Activated CD8-positive, alpha-beta T cell treated with anti-CD3 and anti-CD28 coated beads for 36 hours (primary cell): ENCODE measurements at regions not wholly inside any gene's neighbourhood (a gene's known extent, or its start where the extent isn't known, plus 50 kb on each side); places are given as distances from the start of the nearest gene placed in this dataset.

ENCODE experiments used
- ATAC-seq: fragments of 200-7000 bp; cut with Tn5 transposase; one replicate; pipeline ENCODE4 v1.10.0; 2021; ENCODE audit warnings: mild to moderate bottlenecking, moderate library complexity
- CTCF ChIA-PET: fragments of 350-600 bp; sonication (Branson Sonifier 250); formaldehyde crosslinking; loops from one replicate; lab custom pipeline; 2021; ENCODE audit warnings: antibody characterized with exemption; lab: Charles Lee
- POLR2A ChIA-PET: fragments of 350-600 bp; sonication (Branson Sonifier 250); formaldehyde crosslinking; loops from one replicate; lab custom pipeline; 2021; ENCODE audit warnings: antibody characterized with exemption; lab: Charles Lee
- DNase-seq: peaks from one replicate; pipeline ENCODE4 v3.0.0-alpha.2; 2020
- H3K27ac Mint-ChIP-seq: one replicate; pipeline ENCODE4 v1.8.0; 2021; ENCODE audit warnings: mild to moderate bottlenecking, mixed read lengths
- H3K27me3 Mint-ChIP-seq: one replicate; pipeline ENCODE4 v1.8.0; 2021; ENCODE audit warnings: mixed read lengths
- H3K36me3 Mint-ChIP-seq: one replicate; pipeline ENCODE4 v1.8.0; 2021; ENCODE audit warnings: low read depth, mixed read lengths
- H3K4me1 Mint-ChIP-seq: one replicate; pipeline ENCODE4 v1.8.0; 2021; ENCODE audit warnings: low read depth, mixed read lengths
- H3K4me3 Mint-ChIP-seq: one replicate; pipeline ENCODE4 v1.8.0; 2021; ENCODE audit warnings: mild to moderate bottlenecking, moderate library complexity, mixed read lengths
- H3K9me3 Mint-ChIP-seq: one replicate; pipeline ENCODE4 v1.8.0; 2021; ENCODE audit warnings: mixed read lengths
- intact Hi-C: fragments of 100-400 bp; cut with micrococcal nuclease; formaldehyde crosslinking; loops from one replicate; pipeline ENCODE4 v1.10.0; 2022
- TF ChIP-seq, protein P1 (sequence below): fragments of 200-600 bp; IDR thresholded peaks from one replicate; pipeline ENCODE4 v1.8.0; 2022; ENCODE audit warnings: antibody characterized with exemption, mild to moderate bottlenecking

- H3K4me3 Mint-ChIP-seq: no peak overlapping the region
- H3K9me3 Mint-ChIP-seq: peaks cover 3% of the 10 kb centered on the region
These were observed 1058.1 kb downstream of the NSUN3 start for GRCh38 chr3:95120921-95121320.

GRCh38 chr3:95123104-95123503 lies 1060.2 kb downstream of the NSUN3 start:
- H3K27me3 Mint-ChIP-seq: no peaks in the 10 kb centered on the region
- peaks cover 3% of the 10 kb centered on the region for H3K9me3 Mint-ChIP-seq
- ChIA-PET POLR2A (no interaction called here), CTCF (no interaction called here)
- no peaks in the 10 kb centered on the region for H3K36me3 Mint-ChIP-seq
- H3K27ac Mint-ChIP-seq: no peak overlapping the region
- intact Hi-C loops: no loop called here
- TF ChIP-seq, protein P1, sequence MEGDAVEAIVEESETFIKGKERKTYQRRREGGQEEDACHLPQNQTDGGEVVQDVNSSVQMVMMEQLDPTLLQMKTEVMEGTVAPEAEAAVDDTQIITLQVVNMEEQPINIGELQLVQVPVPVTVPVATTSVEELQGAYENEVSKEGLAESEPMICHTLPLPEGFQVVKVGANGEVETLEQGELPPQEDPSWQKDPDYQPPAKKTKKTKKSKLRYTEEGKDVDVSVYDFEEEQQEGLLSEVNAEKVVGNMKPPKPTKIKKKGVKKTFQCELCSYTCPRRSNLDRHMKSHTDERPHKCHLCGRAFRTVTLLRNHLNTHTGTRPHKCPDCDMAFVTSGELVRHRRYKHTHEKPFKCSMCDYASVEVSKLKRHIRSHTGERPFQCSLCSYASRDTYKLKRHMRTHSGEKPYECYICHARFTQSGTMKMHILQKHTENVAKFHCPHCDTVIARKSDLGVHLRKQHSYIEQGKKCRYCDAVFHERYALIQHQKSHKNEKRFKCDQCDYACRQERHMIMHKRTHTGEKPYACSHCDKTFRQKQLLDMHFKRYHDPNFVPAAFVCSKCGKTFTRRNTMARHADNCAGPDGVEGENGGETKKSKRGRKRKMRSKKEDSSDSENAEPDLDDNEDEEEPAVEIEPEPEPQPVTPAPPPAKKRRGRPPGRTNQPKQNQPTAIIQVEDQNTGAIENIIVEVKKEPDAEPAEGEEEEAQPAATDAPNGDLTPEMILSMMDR: no peak
- ATAC-seq (no peak), DNase-seq (no peak)
- H3K4me1 Mint-ChIP-seq: no peaks in the 10 kb centered on the region
- no peak overlapping the region for H3K4me3 Mint-ChIP-seq

More at GRCh38 chr3:95120921-95121320, 1058.1 kb downstream of the NSUN3 start:
- Mint-ChIP-seq H3K27ac (no peak overlapping the region), H3K27me3 (no peaks in the 10 kb centered on the region), H3K4me1 (no peaks in the 10 kb centered on the region), H3K36me3 (no peaks in the 10 kb centered on the region)
- no peak for DNase-seq
- TF ChIP-seq, protein P1: no peak
- ChIA-PET CTCF (no interaction called here), POLR2A (no interaction called here)
- ATAC-seq: no peak
- intact Hi-C loops: no loop called here

GRCh38 chr3:95134693-95135413 lies 1072.0 kb downstream of the NSUN3 start:
- intact Hi-C loops: no loop called here
- TF ChIP-seq, protein P1: no peak
- POLR2A ChIA-PET: no interaction called here
- no peaks in the 10 kb centered on the region for H3K27me3 Mint-ChIP-seq
- no peak overlapping the region for H3K27ac Mint-ChIP-seq
- no peak overlapping the region for H3K4me3 Mint-ChIP-seq
- H3K9me3 Mint-ChIP-seq: peaks cover 3% of the 10 kb centered on the region
- H3K4me1 Mint-ChIP-seq: no peaks in the 10 kb centered on the region
- CTCF ChIA-PET: no interaction called here
- no peaks in the 10 kb centered on the region for H3K36me3 Mint-ChIP-seq
- ATAC-seq (no peak), DNase-seq (no peak)

GRCh38 chr3:95148107-95148506 lies 1085.2 kb downstream of the NSUN3 start:
- ATAC-seq (no peak), DNase-seq (no peak)
- ChIA-PET CTCF (no interaction called here), POLR2A (no interaction called here)
- peaks cover 4% of the 10 kb centered on the region for H3K9me3 Mint-ChIP-seq
- TF ChIP-seq, protein P1: no peak
- H3K4me3 Mint-ChIP-seq: no peak overlapping the region
- H3K36me3 Mint-ChIP-seq: no peaks in the 10 kb centered on the region
- H3K4me1 Mint-ChIP-seq: no peaks in the 10 kb centered on the region
- intact Hi-C loops: no loop called here
- H3K27me3 Mint-ChIP-seq: no peaks in the 10 kb centered on the region
- H3K27ac Mint-ChIP-seq: no peak overlapping the region

GRCh38 chr3:95151590-95151989 lies 1088.7 kb downstream of the NSUN3 start:
- no peak overlapping the region for H3K4me3 Mint-ChIP-seq
- ATAC-seq (no peak), DNase-seq (no peak)
- H3K36me3 Mint-ChIP-seq: no peaks in the 10 kb centered on the region
- POLR2A ChIA-PET: no interaction called here
- H3K4me1 Mint-ChIP-seq: no peaks in the 10 kb centered on the region
- intact Hi-C loops: no loop called here
- TF ChIP-seq, protein P1: no peak
- H3K9me3 Mint-ChIP-seq: peaks cover 4% of the 10 kb centered on the region
- CTCF ChIA-PET: no interaction called here
- no peaks in the 10 kb centered on the region for H3K27me3 Mint-ChIP-seq
- H3K27ac Mint-ChIP-seq: no peak overlapping the region
